ENCODE measurements at regions not wholly inside any gene's neighbourhood (a gene's known extent, or its start where the extent isn't known, plus 50 kb on each side); places are given as distances from the start of the nearest gene placed in this dataset.

GRCh38 chr2:67057123-67057522, 340.0 kb upstream of the ETAA1 start:
- ChIA-PET SMC1A (ENCODE audit: uncharacterized antibody, unreplicated experiment) (no interaction called here), RAD21 (ENCODE audit: unreplicated experiment) (no interaction called here), CTCF (interaction anchor here (0.6 kb wide), 1 partner anchor 542 kb away, joined by 4 read pairs; no protein-coding TSS in a partner anchor), POLR2A (no interaction called here)
- Histone ChIP-seq H3K4me2 (ENCODE audit: control insufficient read depth, insufficient read depth) (no peak overlapping the region), H3K79me2 (ENCODE audit: control insufficient read depth, insufficient read depth, low read length) (no peaks in the 10 kb centered on the region), H3K9ac (ENCODE audit: control insufficient read depth, insufficient read depth, low read length) (no peak overlapping the region), H3K27me3 (replicated peaks in 1 of 2; ENCODE audit: control insufficient read depth in 2 of 2, insufficient read depth in 2 of 2, low read length in 1 of 2) (no peaks in the 10 kb centered on the region), H3K4me1 (ENCODE audit: control insufficient read depth, insufficient read depth, low read length) (no peaks in the 10 kb centered on the region), H4K20me1 (ENCODE audit: control insufficient read depth, insufficient read depth) (no peaks in the 10 kb centered on the region), H3K27ac (ENCODE audit: control insufficient read depth, insufficient read depth) (no peak overlapping the region), H3K9me3 (replicated peaks; ENCODE audit: control insufficient read depth, insufficient read depth, low read length) (no peaks in the 10 kb centered on the region), H3K36me3 (ENCODE audit: control insufficient read depth in 2 of 2, insufficient read depth in 2 of 2, low read length in 1 of 2) (no peaks in the 10 kb centered on the region), H3K4me3 (no peak overlapping the region), H2AFZ (ENCODE audit: control insufficient read depth, low read depth, low read length) (no peak overlapping the region)
- ATAC-seq (no peak), DNase-seq (ENCODE audit: low read depth, low spot score) (no peak), FAIRE-seq (no peak)
- WGBS (ENCODE audit: insufficient coverage, insufficient replicate concordance, low lambda C conversion rate, missing lambda C conversion rate): 11% methylated on average over 3 of the region's 3 CpGs
- no TSS peak for BruUV-seq (replicated peaks)
- in situ Hi-C loops (cut with MboI): no loop called here
- intact Hi-C loops (cut with micrococcal nuclease; ENCODE audit: unreplicated experiment): no loop called here
- TF ChIP-seq FOXM1 (IDR thresholded peaks at IDR 0.05; ENCODE audit: low read depth, low read length) (no peak), ZNF687 (IDR thresholded peaks at IDR 0.05) (no peak), ZBTB4 (CRISPR knock-in tag; IDR thresholded peaks at IDR 0.05) (no peak), ZNF274 (IDR thresholded peaks at IDR 0.05; ENCODE audit: insufficient read depth, insufficient read length) (no peak), ZBTB33 (IDR thresholded peaks at IDR 0.05) (no peak), YY1 (IDR thresholded peaks at IDR 0.05; ENCODE audit: low read depth, low read length) (no peak), SRF (IDR thresholded peaks at IDR 0.05; ENCODE audit: low read depth in 2 of 2, low read length in 2 of 2) (no peak), STAT3 (IDR thresholded peaks at IDR 0.05; ENCODE audit: low read depth, low read length) (no peak), PML (IDR thresholded peaks at IDR 0.05; ENCODE audit: low read length) (no peak), ATF3 (IDR thresholded peaks at IDR 0.05; ENCODE audit: borderline replicate concordance, extremely low read depth, low read depth, low read length) (no peak), SMARCA5 (IDR thresholded peaks at IDR 0.05) (no peak)

All from GM12878 (cell line).